ENCODE measurements at regions not wholly inside any gene's neighbourhood (a gene's known extent, or its start where the extent isn't known, plus 50 kb on each side); places are given as distances from the start of the nearest gene placed in this dataset.

GRCh38 chr5:110053205-110053604 lies 363.5 kb downstream of the MAN2A1 start:
- Histone ChIP-seq H3K27me3 (ENCODE audit: control insufficient read depth in 2 of 2, insufficient read depth in 2 of 2, low read length in 2 of 2) (no peaks in the 10 kb centered on the region), H4K20me1 (replicated peaks; ENCODE audit: control insufficient read depth, extremely low read depth, insufficient read depth, low read length) (no peaks in the 10 kb centered on the region), H3K9me3 (replicated peaks; ENCODE audit: control insufficient read depth, insufficient read depth, low read length) (no peaks in the 10 kb centered on the region), H2AFZ (ENCODE audit: low read depth, low read length) (no peak overlapping the region), H3K79me2 (ENCODE audit: control insufficient read depth, insufficient read depth, low read length) (no peaks in the 10 kb centered on the region), H3K27ac (ENCODE audit: insufficient read depth, low read depth, low read length) (no peak overlapping the region), H3K4me1 (ENCODE audit: control insufficient read depth, extremely low read depth, insufficient read depth, low read length) (no peaks in the 10 kb centered on the region), H3K4me2 (ENCODE audit: insufficient read depth, low read length) (no peak overlapping the region), H3K4me3 (replicated peaks in 1 of 3; ENCODE audit: insufficient read depth in 1 of 3, low read depth in 1 of 3, low read length in 3 of 3) (no peak overlapping the region), H3K9me1 (replicated peaks; ENCODE audit: control insufficient read depth, extremely low read depth, insufficient read depth, low read length) (no peaks in the 10 kb centered on the region), H3K36me3 (ENCODE audit: control insufficient read depth in 2 of 2, extremely low read depth in 1 of 2, insufficient read depth in 2 of 2, low read length in 2 of 2) (no peaks in the 10 kb centered on the region), H3K9ac (replicated peaks; ENCODE audit: extremely low read depth, insufficient read depth, low read length) (no peak overlapping the region)
- BruUV-seq (replicated peaks) = no TSS peak
- FAIRE-seq (no peak), DNase-seq (ENCODE audit: low read depth, low spot score) (no peak)
- TF ChIP-seq MYC (IDR thresholded peaks at IDR 0.05; ENCODE audit: low read depth, low read length) (no peak), FOS (IDR thresholded peaks at IDR 0.05; ENCODE audit: borderline replicate concordance, insufficient read depth, low read length) (no peak), POLR2AphosphoS5 (IDR thresholded peaks at IDR 0.05; ENCODE audit: insufficient read depth, low read depth, low read length) (no peak), JUN (IDR thresholded peaks at IDR 0.05; ENCODE audit: borderline replicate concordance, insufficient read depth, insufficient read length, low read depth) (no peak), POLR2A (IDR thresholded peaks at IDR 0.05; ENCODE audit: low read depth, low read length) (no peak), GATA2 (IDR thresholded peaks at IDR 0.05; ENCODE audit: insufficient read depth, insufficient read length, low read depth, low read length) (no peak), EZH2 (IDR thresholded peaks at IDR 0.05; ENCODE audit: borderline replicate concordance, low read depth, low read length, severe bottlenecking) (no peak)
- TF ChIP-seq, protein P1, sequence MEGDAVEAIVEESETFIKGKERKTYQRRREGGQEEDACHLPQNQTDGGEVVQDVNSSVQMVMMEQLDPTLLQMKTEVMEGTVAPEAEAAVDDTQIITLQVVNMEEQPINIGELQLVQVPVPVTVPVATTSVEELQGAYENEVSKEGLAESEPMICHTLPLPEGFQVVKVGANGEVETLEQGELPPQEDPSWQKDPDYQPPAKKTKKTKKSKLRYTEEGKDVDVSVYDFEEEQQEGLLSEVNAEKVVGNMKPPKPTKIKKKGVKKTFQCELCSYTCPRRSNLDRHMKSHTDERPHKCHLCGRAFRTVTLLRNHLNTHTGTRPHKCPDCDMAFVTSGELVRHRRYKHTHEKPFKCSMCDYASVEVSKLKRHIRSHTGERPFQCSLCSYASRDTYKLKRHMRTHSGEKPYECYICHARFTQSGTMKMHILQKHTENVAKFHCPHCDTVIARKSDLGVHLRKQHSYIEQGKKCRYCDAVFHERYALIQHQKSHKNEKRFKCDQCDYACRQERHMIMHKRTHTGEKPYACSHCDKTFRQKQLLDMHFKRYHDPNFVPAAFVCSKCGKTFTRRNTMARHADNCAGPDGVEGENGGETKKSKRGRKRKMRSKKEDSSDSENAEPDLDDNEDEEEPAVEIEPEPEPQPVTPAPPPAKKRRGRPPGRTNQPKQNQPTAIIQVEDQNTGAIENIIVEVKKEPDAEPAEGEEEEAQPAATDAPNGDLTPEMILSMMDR (IDR thresholded peaks at IDR 0.05; ENCODE audit: extremely low read depth in 1 of 2, insufficient read depth in 1 of 2, low read depth in 1 of 2, low read length in 2 of 2) = no peak
- TF ChIP-seq, protein P2, sequence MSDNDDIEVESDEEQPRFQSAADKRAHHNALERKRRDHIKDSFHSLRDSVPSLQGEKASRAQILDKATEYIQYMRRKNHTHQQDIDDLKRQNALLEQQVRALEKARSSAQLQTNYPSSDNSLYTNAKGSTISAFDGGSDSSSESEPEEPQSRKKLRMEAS (IDR thresholded peaks at IDR 0.05; ENCODE audit: insufficient read depth, insufficient read length) = no peak
- CTCF ChIA-PET = no interaction called here
- dilution Hi-C loops (cut with MboI; ENCODE audit: extremely low pct_ligation_motif_present, low sequenced_read_pairs) = no loop called here
- intact Hi-C loops (cut with micrococcal nuclease) = no loop called here
- POLR2A ChIA-PET = no interaction called here

Measured in endothelial cell of umbilical vein (primary cell).